HCT116 (cell line): ENCODE measurements at regions not wholly inside any gene's neighbourhood (a gene's known extent, or its start where the extent isn't known, plus 50 kb on each side); places are given as distances from the start of the nearest gene placed in this dataset.
A peak's percentile ranks its signal among the peaks of the same experiment; 100 is the strongest.

Experiments used
- ATAC-seq: fragments of 200-7000 bp; cut with Tn5 transposase; 2 replicates; pipeline ENCODE4 v1.9.1; 2020; ENCODE audit warnings: mild to moderate bottlenecking, moderate library complexity
- BruUV-seq: library from RNA; stranded (reverse); fragments of 400-500 nt; replicated peaks from 2 replicates; lab custom pipeline; 2021; lab: Mats Ljungman, UMichigan
- CTCF ChIA-PET: fragments of 300-600 bp; sonication (Branson Sonifier 250); formaldehyde crosslinking; loops from one replicate; lab custom pipeline; 2021; ENCODE audit warnings: antibody characterized with exemption; lab: Charles Lee
- POLR2A ChIA-PET: fragments of 300-600, 350-600 bp; sonication (Branson Sonifier 250); formaldehyde crosslinking; loops from one replicate; lab custom pipeline; 2021; ENCODE audit warnings: antibody characterized with exemption; lab: Charles Lee
- RAD21 ChIA-PET, 2 experiments: fragments of 300-600 bp; sonication (Branson Sonifier 250); formaldehyde crosslinking; loops; one replicate each; lab custom pipeline; 2023; ENCODE audit warnings: low total read pairs in 2 of 2; ENCODE audit not compliant: uncharacterized antibody in 2 of 2, unreplicated experiment in 2 of 2, low non-redundant PET in 1 of 2; lab: Charles Lee
- DNase-seq: peaks from one replicate; pipeline ENCODE4 v3.0.0-alpha.2; 2010; ENCODE audit warnings: low read depth, low spot score
- H2AFZ ChIP-seq: fragments of 200-600 bp; shearing (Covaris generic), sonication (generic); 2 replicates; pipeline ENCODE4 v1.6.1; 2017; ENCODE audit warnings: low read depth, mixed run types, mixed read lengths, antibody characterized with exemption, low read length; ENCODE audit not compliant: poor library complexity, severe bottlenecking
- H3K27ac ChIP-seq: 2 replicates; pipeline ENCODE4 v1.5.1; 2012; ENCODE audit warnings: low read depth, low read length
- H3K27me3 ChIP-seq: fragments of 200-600 bp; sonication (generic); 2 replicates; pipeline ENCODE4 v1.6.1; 2016; ENCODE audit warnings: mixed run types, low read length, mixed read lengths; ENCODE audit not compliant: insufficient read depth
- H3K36me3 ChIP-seq, 2 experiments: fragments of 200-500 bp in 1 of 2; fragments of 200-600 bp in 1 of 2; sonication (Bioruptor generic) in 1 of 2; sonication (generic) in 1 of 2; 2 replicates each; pipeline versions ENCODE4 v1.5.1 to v1.6.1; 2014 to 2016; ENCODE audit warnings: low read length in 2 of 2, inconsistent platforms in 1 of 2, mixed read lengths in 1 of 2, mixed run types in 1 of 2; ENCODE audit not compliant: insufficient read depth in 2 of 2, control insufficient read depth in 1 of 2
- H3K4me1 ChIP-seq, 2 experiments: fragments of 200-600 bp in 1 of 2; sonication (generic) in 1 of 2; 2 replicates each; pipeline versions ENCODE4 v1.5.1 to v1.6.1; 2012 to 2017; ENCODE audit warnings: low read length in 2 of 2, inconsistent platforms in 1 of 2, mild to moderate bottlenecking in 1 of 2, mixed read lengths in 1 of 2, mixed run types in 1 of 2, moderate library complexity in 1 of 2; ENCODE audit not compliant: insufficient read depth in 2 of 2, control insufficient read depth in 1 of 2
- H3K4me2 ChIP-seq: fragments of 200-600 bp; sonication (generic); 2 replicates; pipeline ENCODE4 v1.6.1; 2017; ENCODE audit warnings: mixed run types, low read length, mixed read lengths
- H3K4me3 ChIP-seq, 2 experiments: fragments of 200-600 bp in 1 of 2; sonication (generic) in 1 of 2; replicated peaks in 1 of 2; 2 replicates each; pipeline ENCODE4 v1.5.1; 2011 to 2016; ENCODE audit warnings: low read length in 2 of 2, control low read depth in 1 of 2, low read depth in 1 of 2, mild to moderate bottlenecking in 1 of 2, mixed read lengths in 1 of 2, mixed run types in 1 of 2
- H3K79me2 ChIP-seq: fragments of 200-600 bp; sonication (generic); 2 replicates; pipeline ENCODE4 v1.6.1; 2017; ENCODE audit warnings: mild to moderate bottlenecking, mixed run types, low read length, moderate library complexity, mixed read lengths; ENCODE audit not compliant: insufficient read depth
- H3K9ac ChIP-seq: fragments of 200-600 bp; sonication (generic); 2 replicates; pipeline ENCODE4 v1.6.1; 2016; ENCODE audit warnings: low read length, mixed read lengths
- H3K9me2 ChIP-seq: fragments of 200-600 bp; sonication (generic), shearing (Covaris generic); 2 replicates; pipeline ENCODE4 v1.6.1; 2017; ENCODE audit warnings: mixed run types, mild to moderate bottlenecking, moderate library complexity; ENCODE audit not compliant: insufficient read depth
- H3K9me3 ChIP-seq, 2 experiments: fragments of 200-500 bp in 1 of 2; fragments of 200-600 bp in 1 of 2; sonication (Bioruptor generic) in 1 of 2; sonication (generic) in 1 of 2; 2 replicates each; pipeline ENCODE4 v1.6.1; 2014 to 2017; ENCODE audit warnings: low read length in 2 of 2, mixed read lengths in 2 of 2, inconsistent platforms in 1 of 2, low read depth in 1 of 2, mild to moderate bottlenecking in 1 of 2, mixed run types in 1 of 2, moderate library complexity in 1 of 2; ENCODE audit not compliant: control insufficient read depth in 1 of 2, insufficient read depth in 1 of 2
- H4K20me1 ChIP-seq: fragments of 200-600 bp; sonication (generic), shearing (Covaris generic); 2 replicates; pipeline ENCODE4 v1.6.1; 2017; ENCODE audit warnings: mixed run types, mild to moderate bottlenecking, moderate library complexity; ENCODE audit not compliant: insufficient read depth
- CBX3 ChIP-seq: IDR thresholded peaks from 2 replicates; pipeline ENCODE4 v1.6.1; 2012; ENCODE audit warnings: low read depth
- CEBPB ChIP-seq: IDR thresholded peaks from 2 replicates; pipeline ENCODE4 v1.6.1; 2012; ENCODE audit warnings: low read depth
- ELF1 ChIP-seq: IDR thresholded peaks from 2 replicates; pipeline ENCODE4 v1.6.1; 2012; ENCODE audit warnings: low read depth, borderline replicate concordance
- EZH2phosphoT487 ChIP-seq: fragments of 200-600 bp; IDR thresholded peaks from 2 replicates; pipeline ENCODE4 v1.6.1; 2018; ENCODE audit warnings: antibody characterized with exemption, borderline replicate concordance
- FOSL1 ChIP-seq: IDR thresholded peaks from 2 replicates; pipeline ENCODE4 v1.6.1; 2012; ENCODE audit warnings: low read depth
- JUND ChIP-seq: IDR thresholded peaks from 2 replicates; pipeline ENCODE4 v1.6.1; 2012
- MAX ChIP-seq: IDR thresholded peaks from 2 replicates; pipeline ENCODE4 v1.6.1; 2012
- POLR2A ChIP-seq: IDR thresholded peaks from 2 replicates; pipeline ENCODE4 v1.7.0; 2011; ENCODE audit warnings: borderline replicate concordance; ENCODE audit not compliant: insufficient read depth, insufficient read length; ENCODE audit errors: extremely low read depth
- RAD21 ChIP-seq: IDR thresholded peaks from 2 replicates; pipeline ENCODE4 v1.6.1; 2012; ENCODE audit warnings: low read depth, mild to moderate bottlenecking
- REST ChIP-seq: IDR thresholded peaks from 2 replicates; pipeline ENCODE4 v1.6.1; 2012; ENCODE audit warnings: low read depth
- SIN3A ChIP-seq: IDR thresholded peaks from 2 replicates; pipeline ENCODE4 v1.6.1; 2012; ENCODE audit warnings: low read depth
- SP1 ChIP-seq: IDR thresholded peaks from 2 replicates; pipeline ENCODE4 v1.6.1; 2012; ENCODE audit warnings: low read depth
- SRF ChIP-seq: IDR thresholded peaks from 2 replicates; pipeline ENCODE4 v1.6.1; 2012; ENCODE audit warnings: low read depth
- TCF7L2 ChIP-seq: IDR thresholded peaks from 2 replicates; pipeline ENCODE4 v1.7.0; 2011; ENCODE audit warnings: borderline replicate concordance, inconsistent platforms; ENCODE audit not compliant: insufficient read depth, insufficient read length; ENCODE audit errors: extremely low read depth
- ZBTB33 ChIP-seq: IDR thresholded peaks from 2 replicates; pipeline ENCODE4 v1.6.1; 2011; ENCODE audit warnings: mild to moderate bottlenecking, low read length, moderate library complexity; ENCODE audit not compliant: insufficient replicate concordance; ENCODE audit errors: extremely low read depth
- intact Hi-C: fragments of 100-400 bp; cut with micrococcal nuclease; formaldehyde crosslinking; loops from 2 replicates; pipeline ENCODE4 v1.10.0; 2022
- TF ChIP-seq, protein P1 (sequence below), 3 experiments: fragments of 200-600 bp in 1 of 3; sonication (generic) in 1 of 3; IDR thresholded peaks in 2 of 3; conservative IDR thresholded peaks in 1 of 3; 2 replicates each; pipeline ENCODE4 v1.5.1; 2012 to 2017; ENCODE audit warnings: low read depth in 2 of 3, low read length in 2 of 3, antibody characterized with exemption in 1 of 3, borderline replicate concordance in 1 of 3, control low read depth in 1 of 3, mild to moderate bottlenecking in 1 of 3, mixed read lengths in 1 of 3, mixed run types in 1 of 3, moderate library complexity in 1 of 3; ENCODE audit not compliant: insufficient read depth in 1 of 3

- no peak overlapping the region for H3K4me3 ChIP-seq
- no peak overlapping the region for H3K4me2 ChIP-seq
- H2AFZ ChIP-seq = no peak overlapping the region
- no peaks in the 10 kb centered on the region for H4K20me1 ChIP-seq
- CTCF ChIA-PET = interaction anchor here (0.7 kb wide), 1 partner anchor 85 kb away, joined by 3 read pairs; no protein-coding TSS in a partner anchor
- POLR2A ChIA-PET = no interaction called here
- RAD21 ChIA-PET = no interaction called here
- H3K4me1 ChIP-seq = no peaks in the 10 kb centered on the region
- peak; percentile 23 for DNase-seq
- intact Hi-C loops = no loop called here
- no peaks in the 10 kb centered on the region for H3K9me3 ChIP-seq
- H3K36me3 ChIP-seq = no peaks in the 10 kb centered on the region
- no peak overlapping the region for H3K9ac ChIP-seq
- ATAC-seq = peak; percentile 95
- no peaks in the 10 kb centered on the region for H3K27me3 ChIP-seq
- H3K27ac ChIP-seq = no peak overlapping the region
- no TSS peak for BruUV-seq
- no peaks in the 10 kb centered on the region for H3K9me2 ChIP-seq
- H3K79me2 ChIP-seq = no peaks in the 10 kb centered on the region
- TF ChIP-seq, protein P1, sequence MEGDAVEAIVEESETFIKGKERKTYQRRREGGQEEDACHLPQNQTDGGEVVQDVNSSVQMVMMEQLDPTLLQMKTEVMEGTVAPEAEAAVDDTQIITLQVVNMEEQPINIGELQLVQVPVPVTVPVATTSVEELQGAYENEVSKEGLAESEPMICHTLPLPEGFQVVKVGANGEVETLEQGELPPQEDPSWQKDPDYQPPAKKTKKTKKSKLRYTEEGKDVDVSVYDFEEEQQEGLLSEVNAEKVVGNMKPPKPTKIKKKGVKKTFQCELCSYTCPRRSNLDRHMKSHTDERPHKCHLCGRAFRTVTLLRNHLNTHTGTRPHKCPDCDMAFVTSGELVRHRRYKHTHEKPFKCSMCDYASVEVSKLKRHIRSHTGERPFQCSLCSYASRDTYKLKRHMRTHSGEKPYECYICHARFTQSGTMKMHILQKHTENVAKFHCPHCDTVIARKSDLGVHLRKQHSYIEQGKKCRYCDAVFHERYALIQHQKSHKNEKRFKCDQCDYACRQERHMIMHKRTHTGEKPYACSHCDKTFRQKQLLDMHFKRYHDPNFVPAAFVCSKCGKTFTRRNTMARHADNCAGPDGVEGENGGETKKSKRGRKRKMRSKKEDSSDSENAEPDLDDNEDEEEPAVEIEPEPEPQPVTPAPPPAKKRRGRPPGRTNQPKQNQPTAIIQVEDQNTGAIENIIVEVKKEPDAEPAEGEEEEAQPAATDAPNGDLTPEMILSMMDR (IDR thresholded peaks at IDR 0.05 in 2 of 3, conservative IDR thresholded peaks at IDR 0.05 in 1 of 3; ENCODE audit: borderline replicate concordance in 1 of 3, insufficient read depth in 1 of 3, low read depth in 2 of 3, low read length in 2 of 3) = peak; percentile 15 to 54 (median 47); a peak in 4 of 6 replicates
- TF ChIP-seq ZBTB33 (no peak), CEBPB (no peak), ELF1 (no peak), EZH2phosphoT487 (no peak), MAX (no peak), SRF (peak; percentile 67), REST (no peak), FOSL1 (no peak), SIN3A (no peak), RAD21 (peak; percentile 36; the same call in 1 of the 2 replicates), POLR2A (no peak), CBX3 (no peak), JUND (no peak), TCF7L2 (no peak), SP1 (no peak)
Observed at GRCh38 chr2:208657468-208657867, 250.9 kb downstream of the PTH2R start.
